NOMO-1 (cell line): ENCODE measurements at regions not wholly inside any gene's neighbourhood (a gene's known extent, or its start where the extent isn't known, plus 50 kb on each side); places are given as distances from the start of the nearest gene placed in this dataset.
"Not testable (repeated sequence)": the region's sequence is repeated elsewhere in the genome, so short reads cannot be mapped to it uniquely, and the experiment has no call there.

ENCODE experiments used
- DNase-seq, 2 experiments: peaks; one replicate each; lab custom pipeline; 2025; ENCODE audit not compliant: unreplicated experiment in 2 of 2; lab: John Stamatoyannopoulos, UW

DNA sequence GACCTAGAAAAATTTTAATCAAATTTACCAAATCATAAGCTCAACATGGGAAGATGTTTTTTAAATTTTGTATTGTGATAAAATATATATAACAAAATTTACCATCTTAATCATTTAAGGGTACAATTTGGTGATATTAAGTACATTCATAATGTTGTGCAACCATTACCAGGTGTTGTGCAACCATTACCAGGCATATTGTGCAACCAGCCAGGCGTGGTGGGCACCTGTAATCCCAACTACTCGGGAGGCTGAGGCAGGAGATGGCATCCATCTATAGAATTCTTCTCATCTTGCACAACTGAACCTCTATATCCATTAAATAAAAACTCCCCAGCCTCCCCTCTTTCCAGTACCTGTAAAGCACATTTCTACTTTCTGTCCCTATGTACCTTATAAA lies 124.5 kb upstream of the SLC13A1 start:
- DNase-seq: no peak

DNA sequence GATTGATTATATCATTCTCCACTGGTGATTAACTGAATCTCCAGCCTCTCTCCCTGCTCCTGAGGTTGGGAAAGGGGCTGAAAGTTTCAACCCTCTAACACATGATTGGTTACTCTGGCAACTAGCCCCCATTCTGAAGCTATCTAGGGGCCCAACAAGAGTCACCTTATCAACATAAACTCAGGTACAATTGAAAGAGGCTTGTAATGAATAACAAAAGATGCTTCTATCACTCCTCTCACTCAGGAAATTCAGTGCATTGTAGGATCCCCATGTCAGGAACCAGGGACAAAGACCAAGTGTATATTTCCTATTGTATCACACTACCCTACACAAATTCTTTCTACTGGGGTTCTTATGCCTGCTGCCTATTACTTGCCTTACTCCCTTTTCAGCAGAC lies 123.9 kb upstream of the SLC13A1 start:
- DNase-seq: no peak

DNA sequence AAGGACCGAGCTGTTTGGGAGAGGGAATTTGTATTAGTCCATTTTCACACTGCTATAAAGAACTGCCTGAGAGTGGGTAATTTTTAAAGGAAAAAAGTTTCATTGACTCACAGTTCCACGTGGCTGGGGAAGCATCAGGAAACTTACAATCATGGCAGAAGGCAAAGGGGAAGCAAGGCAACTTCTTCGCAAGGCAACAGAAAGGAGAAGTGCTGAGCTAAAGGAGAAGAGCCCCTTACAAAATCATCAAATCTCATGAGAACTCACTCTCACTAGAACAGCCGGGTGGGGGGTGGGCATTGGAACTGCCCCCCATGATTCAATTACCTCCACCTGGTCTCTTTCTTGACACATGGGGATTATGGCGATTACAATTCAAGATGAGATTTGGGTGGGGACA lies 121.8 kb upstream of the SLC13A1 start:
- not testable (repeated sequence) for DNase-seq

DNA sequence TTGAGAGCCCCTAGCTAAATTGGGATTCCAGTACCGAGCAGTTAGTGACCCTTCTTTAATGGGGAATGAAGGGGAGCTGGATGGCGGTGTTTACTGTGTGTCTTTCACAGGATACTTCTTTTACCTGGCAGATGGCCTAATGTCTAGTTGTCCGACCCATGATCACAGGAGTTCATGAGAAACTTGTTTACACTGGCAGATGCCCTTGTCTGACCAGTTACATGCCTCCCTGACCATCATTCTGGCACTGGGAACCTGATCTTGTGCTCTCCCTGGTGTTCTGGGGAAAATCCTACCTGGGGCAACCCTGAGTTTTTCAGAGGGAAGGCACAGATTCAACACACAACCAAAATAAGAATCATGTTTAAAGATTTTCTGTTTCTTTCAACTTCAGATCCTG lies 120.1 kb upstream of the SLC13A1 start:
- no peak for DNase-seq

DNA sequence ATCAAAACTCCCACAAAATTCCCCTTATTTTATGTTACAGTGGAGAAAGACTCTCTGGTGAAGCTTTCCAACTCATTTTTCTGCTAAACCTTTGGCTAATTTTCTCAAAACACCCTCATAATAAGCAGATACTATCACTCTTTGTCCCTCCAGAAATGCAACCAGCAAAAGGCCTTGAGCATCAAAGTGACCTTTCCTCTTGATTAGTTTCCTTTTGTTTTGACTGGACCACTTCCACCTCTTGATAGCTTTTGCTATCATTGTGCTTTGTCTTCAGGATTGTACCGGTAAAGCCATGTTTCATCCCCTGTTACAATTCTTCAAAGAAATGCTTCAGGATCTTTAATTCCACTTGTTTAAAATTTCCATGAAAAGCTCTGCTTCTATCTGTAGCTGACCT lies 115.1 kb upstream of the SLC13A1 start:
- DNase-seq: no peak

DNA sequence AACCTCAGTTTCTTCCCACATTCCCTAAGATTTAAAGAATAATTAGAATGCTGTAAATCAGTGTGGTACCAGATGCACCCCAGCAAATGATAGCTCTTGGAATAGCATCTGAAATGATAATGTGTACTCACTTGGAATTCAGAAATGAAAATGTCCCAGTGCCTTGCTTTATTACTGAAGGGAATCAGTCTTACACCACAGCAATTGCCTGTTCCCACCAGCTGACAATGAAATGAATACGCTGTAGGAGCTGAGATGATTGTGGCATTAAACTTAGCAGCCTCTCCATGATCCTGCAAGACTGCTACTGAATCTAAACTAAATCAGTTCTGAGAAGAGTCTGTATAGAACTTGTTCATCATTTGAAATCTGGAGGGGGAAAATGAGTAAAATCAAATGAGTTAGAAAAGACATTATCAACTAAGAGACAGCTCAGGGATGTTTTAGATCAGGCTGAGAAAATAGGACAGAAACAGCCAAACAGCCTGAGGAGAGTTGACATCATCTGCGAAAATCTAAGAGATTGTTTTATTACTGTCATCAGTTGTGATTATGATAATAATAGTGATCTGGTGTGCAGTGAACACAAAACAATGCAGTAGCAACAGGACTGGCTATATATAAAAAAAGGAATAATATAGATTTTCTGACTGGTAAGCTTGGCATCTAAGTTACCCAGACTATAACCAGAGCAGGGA lies 108.6 kb upstream of the SLC13A1 start:
- no peak for DNase-seq

DNA sequence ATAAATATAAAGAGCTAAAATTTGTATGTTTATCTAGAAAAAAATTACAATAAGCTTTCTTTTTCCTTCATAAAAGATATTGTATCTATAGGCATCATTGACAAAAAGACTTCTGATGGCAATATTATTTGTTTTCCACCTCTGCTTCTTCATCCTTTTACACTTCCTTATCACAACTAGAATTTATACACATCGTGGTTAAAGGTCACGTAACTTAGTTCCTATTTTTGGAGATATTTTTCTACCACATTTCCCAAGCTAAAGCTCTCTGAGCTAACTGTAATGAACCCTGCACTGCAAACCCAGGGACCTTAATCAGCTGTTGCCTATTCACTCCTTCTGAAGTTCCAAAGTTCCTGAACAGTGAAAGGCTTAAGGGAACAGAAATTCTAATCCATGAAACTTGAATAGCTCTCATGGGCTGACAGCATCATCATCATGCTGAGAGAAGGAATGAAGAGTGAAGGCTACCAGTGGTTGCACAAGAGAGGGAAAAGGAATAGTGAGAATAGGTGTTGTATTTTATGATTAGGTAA lies 106.1 kb upstream of the SLC13A1 start:
- DNase-seq: peak in 1 of 2 experiments; percentile 0

DNA sequence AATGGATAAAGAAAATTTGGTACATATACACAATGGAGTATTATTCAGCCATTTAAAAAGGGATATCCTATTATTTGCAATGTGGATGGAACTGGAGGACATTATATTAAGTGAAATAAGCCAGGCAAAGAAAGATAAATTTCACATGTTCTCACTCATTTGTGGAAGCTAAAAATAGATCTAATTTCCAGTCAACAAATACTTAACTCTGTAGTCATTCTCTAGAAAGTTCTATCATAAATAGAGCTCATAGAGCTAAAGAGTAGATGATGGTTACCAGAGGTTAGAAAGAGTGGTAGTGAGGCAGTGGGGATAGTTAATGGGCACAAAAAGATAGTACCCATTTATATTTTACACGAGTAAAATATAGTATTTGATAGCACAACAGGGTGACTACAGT lies 104.2 kb upstream of the SLC13A1 start:
- DNase-seq: no peak

DNA sequence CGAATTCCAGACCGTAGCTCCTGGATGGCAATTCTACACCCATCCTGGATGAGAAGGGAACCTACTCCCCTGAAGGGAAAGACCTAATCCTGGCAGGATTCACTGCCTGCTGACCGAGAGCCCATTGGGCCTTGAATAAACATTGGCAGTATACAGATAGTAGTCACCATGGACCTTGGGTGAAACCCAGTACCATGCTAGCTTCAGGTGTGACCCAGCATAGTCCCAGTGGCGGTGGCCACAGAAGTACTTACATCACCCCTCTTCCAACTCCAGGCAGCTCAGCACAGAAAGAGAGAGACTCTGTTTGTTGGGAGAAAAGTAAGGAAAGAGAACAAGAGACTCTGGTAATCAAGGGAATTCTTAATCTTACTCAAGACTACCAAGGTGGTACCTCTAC lies 97.2 kb upstream of the SLC13A1 start:
- DNase-seq: no peak

DNA sequence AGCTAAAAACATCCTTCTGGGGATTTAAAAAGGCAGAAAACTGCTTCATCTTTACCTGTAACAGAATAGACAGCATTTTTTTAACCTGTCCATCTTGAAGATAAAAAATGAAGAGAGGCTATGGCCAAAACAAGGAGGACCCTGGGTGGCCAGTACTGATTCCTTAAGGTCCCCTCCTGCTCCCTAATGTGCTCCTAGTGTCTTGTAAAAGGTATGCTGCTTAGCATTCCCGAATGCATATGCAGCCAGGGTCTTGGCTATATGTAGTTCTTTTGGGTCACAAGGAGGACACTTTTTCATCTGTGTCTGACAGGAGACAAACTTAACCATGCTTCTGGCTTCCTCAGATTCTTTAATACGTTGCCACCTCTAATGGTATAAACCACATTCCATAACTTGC lies 93.9 kb upstream of the SLC13A1 start:
- DNase-seq: no peak

DNA sequence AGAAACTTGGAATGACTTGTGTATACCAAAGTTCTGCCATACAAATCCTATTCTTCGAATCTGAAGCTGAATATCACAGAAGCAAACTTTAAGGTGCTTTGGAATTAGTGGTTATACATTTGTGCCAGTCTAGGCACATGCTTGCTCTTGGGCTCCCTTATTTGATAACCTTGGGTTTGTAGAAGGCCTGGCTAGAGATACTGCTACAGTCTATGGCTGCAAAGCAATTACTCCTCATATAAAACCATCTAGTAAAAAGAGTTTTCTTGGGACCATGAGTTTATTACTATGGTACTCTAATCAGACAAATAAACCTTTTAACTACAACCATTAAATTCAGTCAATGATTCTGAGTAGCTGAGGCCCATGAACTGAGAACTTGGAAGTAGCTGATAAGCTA lies 92.5 kb upstream of the SLC13A1 start:
- DNase-seq: no peak

DNA sequence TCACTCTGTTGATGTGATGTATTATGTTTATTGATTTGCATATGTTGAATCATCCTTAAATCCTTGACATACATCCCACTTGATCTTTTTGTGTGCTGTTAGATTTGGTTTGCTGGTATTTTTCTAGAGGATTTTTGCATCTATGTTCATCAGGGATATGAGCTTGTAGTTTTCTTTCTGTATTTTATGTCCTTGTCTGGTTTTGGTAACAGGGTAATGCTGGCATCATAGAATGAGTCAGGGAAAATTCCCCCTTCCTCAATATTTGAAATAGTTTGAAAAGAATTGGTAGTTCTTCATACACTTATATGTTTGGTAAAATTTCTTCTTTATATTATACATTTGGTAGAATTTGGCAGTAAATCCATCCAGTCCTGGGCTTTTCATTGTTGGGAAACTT lies 89.4 kb upstream of the SLC13A1 start:
- DNase-seq: no peak

DNA sequence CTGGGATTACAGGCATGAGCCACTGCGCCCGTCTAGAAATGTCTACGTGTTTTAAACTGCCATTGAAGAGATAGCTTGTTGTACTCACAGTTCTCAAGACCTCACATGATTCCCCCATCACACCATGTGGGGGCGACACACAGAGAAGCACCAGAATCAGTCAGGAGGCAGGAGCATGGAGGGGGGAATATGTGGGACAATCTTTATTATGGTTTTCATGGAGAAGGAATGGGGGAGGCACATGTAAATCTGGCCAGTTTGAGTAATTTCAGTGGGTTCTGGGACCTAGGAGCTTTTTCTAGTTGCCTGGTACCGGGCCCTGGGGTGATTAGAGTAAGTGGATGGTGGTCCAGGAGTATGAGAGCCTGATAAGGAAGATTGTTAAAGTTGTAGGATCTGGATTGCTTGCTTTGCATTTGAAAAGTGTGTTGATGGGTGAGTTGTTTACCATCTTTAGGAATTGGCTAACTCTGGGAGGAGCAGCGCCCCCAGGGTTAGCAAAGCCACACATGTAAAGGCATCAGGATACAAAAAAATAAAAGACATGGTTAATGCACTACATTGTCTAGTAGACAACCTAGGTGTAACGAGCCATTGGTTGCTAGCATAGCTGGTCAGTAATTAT lies 85.4 kb upstream of the SLC13A1 start:
- no peak for DNase-seq

DNA sequence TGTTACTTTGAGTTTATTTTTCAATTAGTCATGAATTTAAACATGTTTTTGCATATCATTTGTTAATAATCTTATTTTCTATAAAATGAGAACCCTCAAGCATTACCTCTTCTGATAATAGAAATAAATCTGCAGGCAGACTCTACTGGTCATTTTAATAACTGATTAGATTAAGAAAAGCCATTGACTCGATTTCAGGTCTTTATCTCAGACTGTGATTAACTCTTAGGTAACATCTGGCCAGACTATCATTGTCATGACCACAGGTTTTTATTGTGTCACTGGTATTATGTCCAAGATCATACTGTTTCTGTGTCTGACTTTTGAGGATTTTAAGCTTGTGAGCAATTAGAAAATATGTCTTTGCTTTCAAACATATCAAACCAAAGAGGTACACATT lies 83.6 kb upstream of the SLC13A1 start:
- DNase-seq: no peak

DNA sequence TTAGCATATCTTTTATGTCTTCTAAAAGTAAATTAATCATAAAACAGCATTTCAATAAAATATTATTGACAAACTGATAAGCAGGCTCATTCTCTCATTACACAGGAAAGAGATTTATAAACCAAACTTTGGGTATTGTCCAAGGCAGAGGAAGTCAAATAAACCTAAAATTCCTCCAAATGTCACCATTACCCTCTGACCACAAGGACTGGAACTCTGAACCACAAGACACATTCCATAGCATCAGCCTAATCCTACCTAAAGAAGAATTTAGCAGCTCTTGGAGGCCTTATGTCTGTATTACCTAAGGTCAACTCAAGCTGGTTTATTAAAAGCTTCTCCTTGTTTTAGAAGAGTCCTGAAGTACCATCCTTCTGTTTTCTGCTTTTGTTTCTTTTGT lies 82.4 kb upstream of the SLC13A1 start:
- DNase-seq: no peak

DNA sequence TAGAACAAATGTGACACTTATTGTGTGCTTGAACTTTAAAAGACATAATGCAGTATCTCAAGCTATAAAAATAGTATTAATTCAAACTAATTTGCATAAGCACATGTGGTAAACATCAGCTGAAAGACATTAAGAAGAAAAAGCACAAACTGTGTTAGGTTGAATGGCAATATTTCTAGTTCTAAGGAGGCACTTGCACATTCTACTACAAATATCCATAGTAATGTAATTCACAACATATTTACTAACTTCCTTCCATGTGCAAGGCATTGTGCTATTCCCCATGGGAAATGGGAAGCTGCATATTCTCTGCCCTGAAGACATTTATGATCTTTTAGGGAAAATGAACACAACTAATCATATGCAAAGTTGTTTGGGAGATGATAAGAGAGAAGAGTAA lies 80.2 kb upstream of the SLC13A1 start:
- DNase-seq: no peak

DNA sequence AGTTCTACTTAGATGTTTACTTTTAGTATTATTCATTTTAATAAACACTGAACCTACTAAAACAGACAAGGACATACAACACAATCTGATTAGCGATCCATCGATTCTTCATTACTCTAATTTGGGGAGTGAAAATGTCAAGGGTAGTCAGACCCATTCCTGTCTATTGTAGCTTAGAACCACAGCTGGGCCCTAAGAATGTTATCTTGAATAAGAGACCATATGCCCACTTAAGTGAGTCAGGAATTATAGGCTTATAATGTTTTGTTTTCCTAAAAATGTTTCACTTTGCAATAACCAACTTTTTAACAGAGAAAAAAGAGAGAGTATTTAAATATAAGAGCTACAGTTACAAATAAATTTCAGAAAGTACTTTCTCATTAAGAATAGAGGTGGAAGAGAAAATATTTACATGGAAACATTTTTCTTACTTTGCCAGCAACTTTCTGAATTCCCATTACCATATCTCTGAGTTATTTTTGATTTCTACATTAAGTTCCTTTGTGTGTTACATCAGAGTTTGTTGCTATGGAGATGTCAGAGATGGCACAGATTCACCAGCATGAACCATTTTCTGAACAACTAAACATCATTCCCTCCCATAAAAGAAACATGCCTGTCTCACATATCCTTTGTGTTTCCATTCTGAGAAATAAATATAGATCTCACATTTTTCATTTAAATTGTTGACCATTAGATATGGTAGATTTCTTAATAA lies 75.4 kb upstream of the SLC13A1 start:
- no peak for DNase-seq

DNA sequence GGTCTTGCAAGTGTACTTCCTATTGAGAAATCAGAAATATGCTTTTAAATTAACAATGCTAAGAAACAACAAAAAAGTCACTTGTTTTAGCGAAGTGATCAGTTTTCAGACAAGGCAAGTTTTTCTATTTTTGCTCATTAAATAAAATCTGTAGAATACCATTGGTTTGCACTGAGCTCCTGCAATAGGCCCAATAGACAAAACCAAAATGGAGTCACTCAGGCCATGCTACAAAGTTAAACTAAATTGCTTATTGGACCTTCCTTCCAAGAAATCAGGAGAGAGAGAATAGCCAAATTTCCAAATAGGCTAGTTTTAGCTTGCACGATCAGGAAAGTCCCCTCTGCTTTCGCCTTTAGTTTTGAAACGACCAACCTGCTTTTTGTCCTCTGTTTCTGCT lies 73.4 kb upstream of the SLC13A1 start:
- DNase-seq: no peak

DNA sequence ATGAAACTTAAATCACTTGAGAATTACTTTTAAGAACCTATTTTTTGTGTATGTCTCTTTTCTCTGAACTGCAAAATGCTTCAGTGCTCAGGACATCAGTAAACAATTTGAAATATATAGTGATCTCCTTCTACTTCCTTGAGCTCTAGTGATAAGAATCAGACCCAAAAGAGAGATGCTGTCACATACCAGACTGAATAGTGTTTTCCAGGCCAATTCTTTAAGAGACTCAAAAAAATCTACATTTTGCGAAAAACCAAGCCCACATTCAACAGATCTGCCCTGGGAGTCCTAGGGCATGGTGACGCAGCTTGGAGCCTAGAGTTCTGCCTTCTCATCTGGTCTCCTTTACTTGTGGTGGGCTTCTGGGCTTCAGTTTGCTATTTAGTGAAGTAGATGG lies 72.1 kb upstream of the SLC13A1 start:
- DNase-seq: no peak

DNA sequence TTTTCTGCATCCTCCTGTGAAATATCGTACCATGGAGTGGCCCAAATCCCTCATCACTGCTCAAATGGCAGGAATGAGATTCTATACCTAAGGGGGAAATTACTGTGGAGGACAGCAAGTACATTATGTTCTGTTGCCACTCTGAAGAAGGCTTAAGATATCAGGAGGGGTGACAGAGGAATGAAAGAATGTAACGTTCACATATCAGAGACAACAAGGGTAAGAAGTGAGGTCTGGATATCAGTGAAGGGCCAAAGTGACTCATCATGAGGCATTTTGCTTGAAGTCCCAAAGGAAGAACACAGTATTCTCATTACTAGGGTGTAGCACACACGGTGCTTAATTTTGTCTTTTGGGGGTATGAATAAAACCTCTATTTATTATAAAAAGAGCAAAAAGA lies 71.5 kb upstream of the SLC13A1 start:
- no peak for DNase-seq

DNA sequence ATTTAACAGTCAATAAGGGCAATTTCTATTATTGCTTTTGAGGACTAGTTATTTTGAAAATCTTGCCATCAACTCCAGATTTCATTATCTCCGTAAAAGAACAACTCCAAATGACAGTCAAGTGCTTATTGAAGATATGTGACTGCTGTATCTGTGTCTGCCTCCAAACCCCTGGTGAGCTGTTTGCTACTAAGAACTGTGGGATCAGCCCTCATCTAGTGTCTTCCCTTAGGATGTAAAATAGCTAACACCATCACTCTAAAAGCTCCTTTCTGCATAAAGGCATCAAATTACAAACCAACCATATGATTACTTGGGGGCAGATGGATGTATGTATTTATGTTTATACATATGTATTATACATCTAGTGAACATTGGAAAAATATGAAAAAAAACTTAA lies 70.8 kb upstream of the SLC13A1 start:
- no peak for DNase-seq

DNA sequence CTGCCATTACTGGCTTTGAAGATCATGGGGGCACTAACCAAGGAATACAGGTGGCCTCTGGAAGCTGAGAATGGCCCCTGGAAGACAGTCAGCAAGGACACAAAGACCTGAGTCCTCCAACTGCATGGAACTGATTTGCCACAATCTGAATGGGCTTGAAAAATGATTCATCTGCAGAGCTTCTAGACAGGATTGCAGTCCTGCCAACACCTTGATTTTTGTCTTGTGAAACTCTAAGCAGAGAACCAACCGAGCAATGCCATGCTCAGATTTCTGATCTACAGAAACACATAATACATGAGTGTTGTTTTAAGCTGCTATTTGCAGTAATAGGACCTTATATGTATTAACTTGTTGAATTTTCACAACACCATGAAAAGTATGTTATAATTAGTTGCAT lies 66.1 kb upstream of the SLC13A1 start:
- DNase-seq: no peak
